T-helper 1 cell (primary cell): ENCODE measurements at regions not wholly inside any gene's neighbourhood (a gene's known extent, or its start where the extent isn't known, plus 50 kb on each side); places are given as distances from the start of the nearest gene placed in this dataset.

Experiments used
- DNase-seq, 5 donors: peaks; one replicate each; pipeline ENCODE4 v3.0.0-alpha.2; 2012 to 2020

DNA sequence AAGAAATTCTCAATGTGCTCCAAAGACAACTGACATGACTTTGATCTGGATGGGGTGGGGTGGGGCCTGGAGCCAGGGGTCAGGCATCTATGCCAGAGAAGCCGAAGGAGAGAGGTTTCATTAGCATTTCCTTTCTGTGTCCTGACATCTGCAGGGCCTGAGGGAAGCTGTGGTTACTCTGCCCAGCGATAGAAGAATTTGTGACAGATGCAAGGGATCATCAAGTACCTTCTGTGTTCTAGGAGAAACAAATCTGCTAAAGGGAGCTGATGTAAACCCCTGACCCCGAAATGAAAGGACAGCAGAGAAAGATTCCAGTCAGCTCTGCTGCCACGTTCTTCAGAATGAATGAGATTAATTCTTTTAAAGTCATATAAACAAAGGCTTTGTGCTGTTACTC is 335.7 kb downstream of the PRELID2 start:
- no peak for DNase-seq

DNA sequence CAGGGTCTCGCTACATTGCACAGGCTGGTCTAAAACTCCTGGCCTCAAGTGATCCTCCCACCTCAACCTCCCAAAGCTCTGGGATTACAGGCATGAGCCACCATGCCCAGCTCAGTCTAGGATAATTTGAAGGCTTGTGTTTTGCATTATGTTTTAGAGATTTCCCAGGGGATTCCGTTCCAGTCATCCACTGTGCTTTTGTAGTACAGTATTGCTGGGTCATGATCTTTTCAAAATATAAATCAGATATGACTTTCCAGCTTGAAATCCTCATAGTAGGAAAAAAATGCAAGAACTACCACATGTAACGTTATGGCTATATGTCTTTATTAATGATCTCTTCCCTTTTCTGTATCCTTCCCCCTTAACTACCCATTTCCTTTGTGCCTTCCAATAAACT is 338.1 kb downstream of the PRELID2 start:
- DNase-seq: no peak

DNA sequence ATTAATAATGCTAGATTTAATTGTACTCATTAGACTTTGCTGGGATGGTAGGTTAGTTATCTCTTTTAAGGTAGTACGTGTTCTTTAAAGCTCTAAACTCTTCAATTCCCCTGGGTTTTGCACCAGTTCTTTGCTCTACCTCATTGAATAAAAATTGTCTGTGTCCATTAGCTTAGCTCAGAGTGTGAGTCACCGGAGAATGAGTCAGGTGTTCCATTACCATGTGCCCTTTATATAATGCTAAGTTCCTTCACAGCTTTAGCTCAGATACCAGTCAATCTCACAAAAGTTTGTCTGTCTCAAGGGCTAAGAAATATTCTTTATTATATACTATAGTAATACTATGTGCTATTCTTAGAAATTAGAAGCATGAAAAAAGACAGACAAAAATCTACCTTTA is 339.4 kb downstream of the PRELID2 start:
- no peak for DNase-seq

DNA sequence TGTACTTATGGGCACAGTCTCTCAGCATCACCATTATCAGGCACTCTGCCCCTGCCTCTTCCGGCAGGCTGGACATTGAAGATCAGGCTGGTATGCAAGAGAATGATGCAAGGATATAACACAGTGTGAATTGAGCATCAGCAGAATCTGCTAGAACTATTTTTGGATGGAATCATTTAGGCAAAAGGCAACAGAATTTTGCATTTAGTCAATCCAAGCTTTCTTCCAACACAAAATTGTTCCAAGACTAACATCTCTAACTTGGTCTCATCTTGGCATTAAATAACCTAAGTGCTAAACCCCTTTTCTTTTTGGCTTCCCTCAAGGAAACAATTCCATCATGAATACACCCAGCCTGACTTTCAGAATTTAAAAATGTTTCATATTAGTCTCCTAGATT is 339.9 kb downstream of the PRELID2 start:
- no peak for DNase-seq

DNA sequence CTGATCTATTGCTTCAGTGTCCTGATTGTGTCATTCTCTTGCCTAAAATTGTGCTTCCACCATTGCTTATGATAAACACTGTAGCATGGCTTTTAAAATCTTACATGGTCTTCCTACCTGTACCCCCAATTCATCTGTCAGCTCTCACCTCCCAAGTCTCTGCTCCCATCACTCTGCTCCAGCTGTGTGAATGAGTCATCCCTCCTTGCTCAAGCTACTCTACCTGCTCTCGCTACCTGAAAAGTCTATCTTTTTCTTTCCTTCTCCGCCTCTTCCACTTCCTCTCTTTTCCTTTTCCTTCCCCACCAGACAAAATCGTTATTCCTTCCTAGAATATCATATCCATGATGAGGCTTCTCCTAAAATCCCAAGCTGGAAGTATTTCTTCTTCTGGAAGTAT is 341.7 kb downstream of the PRELID2 start:
- no peak for DNase-seq

DNA sequence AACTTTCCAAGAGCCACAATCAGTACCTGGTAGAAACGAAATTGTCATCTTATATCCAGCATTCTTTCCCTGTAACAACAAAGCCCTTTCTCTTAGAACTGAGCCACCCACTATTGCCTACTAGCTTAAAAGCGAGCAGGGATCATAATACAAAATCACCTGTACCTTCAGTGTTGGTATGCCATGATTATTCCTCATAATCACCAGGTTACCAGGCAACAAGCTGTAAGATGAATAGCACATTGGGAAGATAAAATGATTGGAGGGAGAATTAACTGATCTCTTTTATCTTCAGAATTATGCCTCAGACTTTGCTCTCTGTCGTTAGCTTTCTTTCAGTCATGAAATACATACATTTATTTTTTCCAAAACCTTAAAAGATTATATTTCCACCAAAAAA is 345.6 kb downstream of the PRELID2 start:
- DNase-seq: no peak

DNA sequence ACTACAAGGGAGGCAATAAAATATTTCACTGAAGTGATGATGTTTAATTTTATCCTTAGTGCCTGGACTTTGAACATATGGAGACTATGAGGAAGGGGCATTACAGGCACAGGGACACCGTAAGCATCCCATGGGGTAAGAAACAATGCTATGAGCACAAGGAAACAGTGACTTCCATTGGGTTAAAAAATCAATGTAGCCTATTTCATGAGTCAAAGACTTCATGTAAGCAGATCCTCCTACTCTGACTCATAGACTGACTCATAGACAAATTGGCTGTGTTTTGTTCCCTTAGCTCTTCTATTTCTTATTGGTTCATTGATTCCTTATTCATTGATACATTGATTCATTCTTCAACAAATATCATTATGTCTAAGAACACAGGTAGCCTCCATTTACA is 351.0 kb downstream of the PRELID2 start:
- DNase-seq: no peak

DNA sequence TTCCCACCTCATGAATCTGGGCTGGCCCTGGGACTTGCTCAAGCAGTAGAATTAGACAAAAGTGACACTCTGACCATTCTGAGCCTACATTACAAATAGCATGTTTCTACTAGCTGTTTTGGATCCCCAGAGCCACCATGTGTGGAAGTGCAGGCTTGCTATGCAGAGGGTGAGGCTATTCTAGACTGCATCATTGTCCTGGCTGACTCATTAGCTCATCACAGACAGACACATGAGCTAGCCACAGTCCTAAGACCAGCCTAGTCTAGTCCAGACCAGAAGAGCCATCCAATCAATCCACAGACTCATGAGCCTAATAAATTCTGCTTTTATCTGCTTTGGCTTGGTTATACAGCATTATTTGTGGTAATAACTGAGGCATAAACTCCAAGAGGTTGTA is 351.9 kb downstream of the PRELID2 start:
- no peak for DNase-seq

DNA sequence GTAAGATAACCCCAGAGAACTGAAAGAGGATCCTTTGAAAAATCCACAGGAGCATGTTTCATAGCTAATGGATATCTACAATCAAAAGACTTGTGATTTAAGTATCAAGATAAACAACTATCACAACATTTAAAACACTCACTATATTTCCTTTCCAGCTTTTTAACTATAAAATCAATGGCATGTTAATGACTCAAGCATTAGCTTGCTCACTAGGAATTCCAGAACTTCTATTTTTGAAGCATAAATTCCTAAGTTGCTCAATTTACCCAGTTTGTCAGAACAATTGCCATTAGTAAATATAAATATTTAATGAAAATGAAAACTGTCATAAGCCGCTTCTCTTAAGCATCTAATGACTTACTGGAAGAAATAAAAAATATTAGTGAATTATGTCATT is 355.3 kb downstream of the PRELID2 start:
- no peak for DNase-seq

DNA sequence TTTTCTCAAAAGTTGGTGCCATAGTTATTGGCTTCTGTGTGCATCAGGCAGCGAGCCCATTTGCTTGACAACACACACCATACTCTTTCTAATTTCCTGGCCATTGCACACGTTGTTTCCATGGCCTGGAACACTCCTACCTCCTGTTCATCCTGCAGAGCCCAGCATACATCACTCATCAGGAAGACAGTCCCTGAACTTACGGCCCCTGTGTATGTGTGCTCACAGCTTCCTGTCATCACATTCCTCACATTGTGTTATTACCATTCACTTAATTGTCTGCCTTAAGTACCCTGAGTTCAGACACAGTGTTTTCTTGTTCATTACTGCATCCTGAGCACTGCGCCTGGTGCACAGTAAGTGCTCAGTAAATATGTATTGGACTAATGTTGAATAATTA is 355.9 kb downstream of the PRELID2 start:
- DNase-seq: no peak

DNA sequence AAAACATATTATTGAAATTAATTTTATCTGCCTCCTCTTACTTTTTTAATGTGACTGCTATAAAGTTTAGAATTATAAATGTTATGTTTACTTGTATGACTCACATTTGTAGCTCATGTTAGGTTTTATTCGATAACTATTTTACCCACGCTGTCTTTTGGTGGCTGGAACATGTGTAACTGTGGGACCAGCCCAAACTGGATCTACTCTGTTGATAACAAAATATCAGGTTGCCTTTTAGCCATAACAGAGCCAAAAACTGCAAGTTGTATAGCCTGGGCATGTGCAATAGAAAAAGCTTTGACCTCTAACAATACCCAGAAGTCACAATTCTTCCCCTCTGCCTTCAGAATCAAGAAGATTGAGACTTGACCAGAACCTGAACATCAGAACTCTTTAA is 356.5 kb downstream of the PRELID2 start:
- DNase-seq: no peak

DNA sequence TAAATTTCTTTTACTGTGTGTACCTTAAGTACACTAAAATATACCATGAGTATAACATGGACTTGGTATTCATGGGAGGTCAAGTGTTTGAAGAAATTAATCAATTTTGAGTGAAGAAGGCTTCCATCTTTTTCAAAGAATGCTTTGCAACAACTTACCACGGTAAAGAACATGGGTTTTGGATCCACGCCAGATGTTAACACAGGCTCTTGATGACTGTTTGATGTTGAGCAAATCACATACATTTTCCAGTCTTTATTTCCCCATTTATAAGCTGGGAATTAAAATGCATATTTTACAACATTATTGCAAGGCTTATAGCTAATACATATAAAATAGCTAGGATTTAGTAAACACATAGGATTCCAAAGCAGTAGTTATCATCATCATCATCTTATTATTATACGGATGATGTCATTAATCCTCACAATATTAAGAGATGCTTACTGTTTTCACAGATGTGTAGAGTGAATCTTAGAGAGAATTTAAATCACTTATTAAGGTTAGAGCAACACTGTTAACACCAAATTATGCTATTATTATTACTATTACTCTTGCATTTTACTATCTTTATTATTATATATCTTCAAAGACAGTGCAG is 362.0 kb downstream of the PRELID2 start:
- no peak for DNase-seq

DNA sequence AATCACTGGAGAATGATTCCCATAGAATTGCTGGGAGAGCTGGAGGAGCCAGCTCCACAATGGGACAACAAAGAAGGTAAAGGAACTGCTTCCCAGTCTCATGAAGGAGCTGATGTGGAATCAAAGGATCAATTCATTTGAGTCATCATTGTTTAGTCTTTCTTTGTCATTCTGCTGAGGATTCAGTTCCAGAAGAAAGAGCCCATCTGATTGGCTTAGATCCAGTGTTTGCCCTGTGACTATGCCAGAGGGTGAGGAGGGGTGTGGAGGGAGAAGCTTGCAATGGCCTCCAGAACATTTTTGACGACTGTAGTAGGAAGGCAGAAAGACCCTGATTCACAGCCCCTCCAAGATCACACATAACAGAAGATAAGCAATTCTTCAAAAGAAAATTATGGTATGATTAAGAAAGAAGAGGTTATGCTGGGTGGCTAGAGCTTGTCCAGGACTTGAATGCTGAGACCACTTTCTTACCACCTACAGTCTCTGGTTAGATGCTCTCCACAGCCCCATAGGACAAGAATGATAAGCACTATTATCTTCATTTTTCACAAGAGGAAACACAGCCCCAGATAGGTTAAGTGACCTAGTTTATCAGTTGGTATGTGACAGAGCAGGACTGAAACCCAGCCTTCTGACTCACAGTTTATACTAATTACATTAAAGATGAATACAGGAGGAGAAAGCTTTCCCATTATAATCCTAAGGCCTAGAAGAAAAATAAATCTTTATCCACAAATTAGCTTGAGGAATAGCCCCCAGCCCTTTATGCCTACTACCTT is 363.1 kb downstream of the PRELID2 start:
- DNase-seq: no peak

DNA sequence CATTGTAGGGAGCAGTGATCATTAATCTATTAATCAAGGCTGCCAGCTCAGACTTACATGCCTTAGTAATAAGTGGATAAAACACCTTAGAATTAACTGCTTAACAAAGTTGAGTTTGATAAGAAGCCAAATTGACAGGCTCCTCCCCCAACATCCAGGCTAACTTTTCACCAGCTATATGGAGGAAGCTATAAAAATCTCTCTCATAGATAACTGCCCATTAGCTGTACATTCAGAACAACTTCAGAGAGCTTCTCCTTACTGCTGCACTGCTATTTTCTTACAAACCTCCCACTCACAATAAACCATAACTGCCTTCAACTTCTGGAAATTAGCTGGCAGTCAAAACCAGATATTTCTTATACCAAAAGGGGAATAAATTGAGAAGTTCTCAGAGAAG is 364.1 kb downstream of the PRELID2 start:
- no peak for DNase-seq

DNA sequence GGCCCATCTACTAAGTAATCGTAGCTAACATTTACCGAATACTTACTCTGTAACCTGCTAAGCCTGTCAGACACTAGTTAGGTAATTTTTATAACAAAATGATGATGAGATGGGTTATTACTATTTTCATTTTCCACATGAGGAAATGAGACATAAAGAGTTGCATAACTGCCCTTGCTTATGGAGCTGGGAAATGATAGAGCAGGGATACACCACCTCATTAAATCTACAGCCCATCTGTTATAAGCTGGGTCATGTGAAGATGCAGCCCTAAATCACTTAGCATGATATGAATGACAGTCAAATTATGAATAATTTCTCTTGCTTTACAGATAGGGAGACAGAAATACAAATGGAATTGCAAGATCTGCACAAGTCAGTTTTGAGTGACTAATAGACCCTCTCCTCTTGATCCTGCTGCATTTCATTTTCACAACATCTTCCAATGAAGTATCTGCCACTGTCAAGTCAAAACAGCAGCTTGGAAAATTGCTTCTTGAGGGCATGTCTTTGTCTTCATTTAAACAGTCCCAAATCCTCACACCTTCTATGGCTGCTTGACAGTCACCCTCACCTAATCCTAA is 364.7 kb downstream of the PRELID2 start:
- DNase-seq: no peak

DNA sequence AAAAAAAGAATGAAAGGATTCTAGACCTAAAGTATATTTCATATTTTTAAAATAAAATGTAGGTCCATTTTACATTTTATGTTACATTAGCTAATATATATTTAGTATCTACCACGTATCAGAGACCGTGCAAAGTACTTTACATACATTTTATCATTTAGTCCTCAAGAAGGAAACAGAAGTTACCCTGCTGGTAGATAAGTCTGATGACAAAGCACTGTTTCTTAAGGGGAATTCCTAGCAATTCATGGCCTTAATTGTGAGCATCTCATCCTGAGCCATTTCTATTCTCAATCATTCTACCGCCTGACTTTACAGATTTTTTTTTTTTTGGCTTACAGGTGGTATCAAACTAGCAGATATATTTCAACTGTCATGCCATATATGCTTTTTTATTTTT is 367.7 kb downstream of the PRELID2 start:
- no peak for DNase-seq

DNA sequence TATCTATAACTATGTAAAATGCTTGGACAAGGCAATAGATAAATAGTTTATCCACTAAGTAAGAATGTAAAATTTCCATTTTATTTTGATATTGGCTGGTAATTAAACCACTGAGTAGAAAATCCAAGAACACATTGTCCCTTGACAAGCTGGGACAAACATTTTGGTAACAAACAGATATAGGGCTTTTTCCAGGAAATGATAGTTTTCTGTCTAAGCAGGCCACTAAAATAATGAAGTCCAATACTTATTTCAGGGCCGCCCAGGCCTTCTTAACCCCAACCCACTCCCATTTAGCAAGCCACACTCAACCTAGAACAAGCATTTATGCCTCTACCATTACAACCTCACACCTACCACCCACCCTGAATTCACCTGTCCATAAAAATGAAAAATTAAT is 368.6 kb downstream of the PRELID2 start:
- no peak for DNase-seq

DNA sequence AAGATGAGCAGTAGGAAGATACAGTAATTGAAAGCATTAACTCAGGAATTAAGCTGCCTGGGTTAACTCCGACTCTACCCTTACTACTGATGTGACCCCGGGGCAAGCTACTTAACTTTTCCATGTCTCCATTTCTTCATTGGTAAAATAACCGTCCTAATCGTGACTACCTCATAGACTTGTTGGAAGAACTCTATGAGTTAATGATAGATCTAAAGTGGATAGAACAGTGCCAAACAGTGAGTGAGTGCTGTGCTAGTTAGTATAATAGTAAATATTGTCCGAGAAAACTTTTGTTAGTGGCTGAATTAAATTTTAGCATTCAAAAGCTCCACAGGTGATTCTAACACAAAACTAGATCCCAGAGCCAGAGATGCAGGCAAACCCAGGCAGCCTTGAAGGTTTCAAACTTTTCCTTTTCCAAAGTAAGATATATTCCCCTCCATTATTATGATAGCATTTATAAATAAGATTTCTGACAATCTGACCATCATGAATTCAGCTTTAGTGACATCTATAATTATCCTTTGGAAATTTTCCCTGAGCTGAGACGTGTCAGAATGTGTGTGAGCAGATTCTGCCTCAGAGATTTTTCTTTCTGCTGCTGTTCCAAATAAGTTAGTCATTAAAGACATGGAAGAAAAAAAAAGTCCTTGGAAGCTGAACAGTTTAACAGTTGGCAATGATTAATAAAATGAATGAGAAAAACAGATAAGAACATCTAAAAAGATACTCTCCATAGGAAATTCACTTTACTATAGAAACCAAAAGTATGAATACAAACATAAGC is 369.5 kb downstream of the PRELID2 start:
- no peak for DNase-seq

DNA sequence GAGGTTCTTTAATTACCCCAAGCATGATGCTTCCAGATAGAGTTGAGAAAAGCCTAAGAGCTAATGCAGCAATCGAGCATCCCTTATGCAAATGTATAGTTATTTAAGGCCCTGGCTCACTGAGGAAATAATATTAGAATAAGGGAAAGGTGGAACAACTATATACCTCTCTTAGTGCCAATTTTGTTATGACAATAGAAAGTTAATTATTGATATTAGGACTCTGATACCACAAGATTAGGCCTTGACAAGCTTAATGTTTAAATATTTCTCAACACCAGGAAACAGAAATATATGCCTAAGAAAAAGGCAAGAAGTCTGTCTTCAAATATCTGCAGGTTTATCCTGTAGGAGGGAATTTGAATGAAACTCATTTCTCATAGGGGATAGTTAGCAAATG is 371.0 kb downstream of the PRELID2 start:
- DNase-seq: no peak

DNA sequence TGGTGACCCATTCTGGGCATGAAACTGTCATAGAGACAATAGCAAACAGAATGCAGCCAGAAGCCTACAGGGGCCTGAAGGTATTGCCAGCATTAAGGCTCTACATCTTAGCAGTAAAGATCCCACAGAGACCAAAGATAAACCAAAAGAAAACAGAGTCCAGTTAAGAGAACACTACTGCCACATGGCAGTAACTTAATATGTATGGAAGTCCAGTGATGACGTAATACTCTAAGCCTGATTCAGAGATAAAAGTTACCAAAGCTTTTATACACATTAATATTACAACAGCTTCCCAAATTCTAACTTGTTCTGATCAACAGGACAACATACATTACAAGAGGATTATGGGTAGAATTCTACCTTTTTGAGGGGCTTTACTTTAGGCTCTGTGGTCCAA is 371.5 kb downstream of the PRELID2 start:
- no peak for DNase-seq

DNA sequence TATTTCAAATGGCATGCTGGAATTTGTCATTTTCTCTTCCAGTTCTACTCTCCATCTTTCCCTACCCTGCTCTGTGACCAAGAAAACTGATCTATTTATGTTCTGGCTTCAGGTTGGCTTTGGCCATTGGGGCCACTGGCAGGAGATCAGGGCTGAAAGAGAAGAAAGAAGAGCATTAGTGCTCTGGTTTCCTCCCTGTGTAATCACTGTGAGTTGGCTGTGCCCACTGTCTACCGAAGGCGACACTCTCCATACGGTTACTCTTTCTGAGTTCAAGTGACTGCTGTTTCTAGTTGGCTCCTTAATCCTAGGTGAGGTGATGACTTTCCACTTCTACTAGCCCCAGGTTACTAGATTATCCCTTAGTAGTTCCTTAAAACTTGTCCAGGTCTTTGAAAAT is 372.6 kb downstream of the PRELID2 start:
- DNase-seq: no peak

DNA sequence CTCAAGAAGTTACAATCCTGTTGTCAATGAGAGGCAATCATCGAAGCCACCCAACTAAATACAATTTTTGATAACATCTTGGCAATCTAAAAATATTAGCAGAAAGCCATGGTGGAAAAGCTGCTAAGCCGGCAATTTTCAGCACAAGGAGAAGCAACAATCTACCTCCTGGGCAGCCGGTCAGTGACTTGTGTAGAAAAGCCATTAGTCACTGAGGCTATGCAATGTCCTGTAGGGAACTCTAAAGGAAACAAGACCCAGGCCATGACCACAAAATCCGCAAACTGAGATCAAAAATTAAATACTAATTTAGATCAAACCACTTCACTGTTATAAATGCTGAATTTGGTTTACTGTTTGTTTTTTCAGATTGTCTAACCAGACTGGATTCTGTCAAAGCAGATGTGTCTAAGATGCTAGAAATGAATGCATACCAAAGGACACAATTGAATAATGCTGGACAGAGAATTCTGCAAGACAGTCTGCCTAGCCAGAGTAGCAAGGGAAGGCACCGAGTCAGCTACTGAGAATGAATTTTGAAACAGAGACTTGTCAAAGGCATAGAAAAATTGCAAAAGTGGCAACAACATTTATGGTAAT is 384.8 kb downstream of the PRELID2 start:
- no peak for DNase-seq

DNA sequence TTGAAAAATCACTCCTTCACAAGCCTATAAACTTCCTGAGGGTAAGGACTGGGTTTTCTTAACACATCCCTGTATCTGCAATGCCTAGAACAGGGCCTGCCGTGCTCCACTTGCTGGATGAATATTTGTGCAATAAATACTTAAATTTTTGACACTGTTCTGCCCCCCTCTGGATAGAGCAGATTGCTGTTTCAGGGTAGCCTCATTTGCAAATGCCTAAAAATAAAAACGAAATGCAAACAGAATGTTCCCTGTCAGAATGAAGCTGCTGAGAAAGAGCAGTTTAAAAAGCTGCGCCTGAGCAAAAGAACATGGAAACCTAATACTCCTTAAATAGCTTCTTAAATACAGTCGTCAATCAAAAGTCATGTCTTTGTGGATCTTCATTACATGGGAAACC is 385.3 kb downstream of the PRELID2 start:
- no peak for DNase-seq
